PC-3 (cell line): ENCODE measurements at regions not wholly inside any gene's neighbourhood (a gene's known extent, or its start where the extent isn't known, plus 50 kb on each side); places are given as distances from the start of the nearest gene placed in this dataset.
"Not testable (repeated sequence)": the region's sequence is repeated elsewhere in the genome, so short reads cannot be mapped to it uniquely, and the experiment has no call there.

Experiments
- EZH2 ChIP-seq: fragments of 300-600 bp; sonication (generic); IDR thresholded peaks from one replicate; pipeline ENCODE4 v1.6.1; 2017; ENCODE audit warnings: antibody characterized with exemption, mild to moderate bottlenecking, low read length; ENCODE audit not compliant: unreplicated experiment
- TF ChIP-seq, protein P1 (sequence below): fragments of 300-600 bp; sonication (generic); conservative IDR thresholded peaks from 2 replicates; pipeline ENCODE4 v1.5.1; 2017; ENCODE audit warnings: antibody characterized with exemption, low read depth, mild to moderate bottlenecking, low read length

DNA sequence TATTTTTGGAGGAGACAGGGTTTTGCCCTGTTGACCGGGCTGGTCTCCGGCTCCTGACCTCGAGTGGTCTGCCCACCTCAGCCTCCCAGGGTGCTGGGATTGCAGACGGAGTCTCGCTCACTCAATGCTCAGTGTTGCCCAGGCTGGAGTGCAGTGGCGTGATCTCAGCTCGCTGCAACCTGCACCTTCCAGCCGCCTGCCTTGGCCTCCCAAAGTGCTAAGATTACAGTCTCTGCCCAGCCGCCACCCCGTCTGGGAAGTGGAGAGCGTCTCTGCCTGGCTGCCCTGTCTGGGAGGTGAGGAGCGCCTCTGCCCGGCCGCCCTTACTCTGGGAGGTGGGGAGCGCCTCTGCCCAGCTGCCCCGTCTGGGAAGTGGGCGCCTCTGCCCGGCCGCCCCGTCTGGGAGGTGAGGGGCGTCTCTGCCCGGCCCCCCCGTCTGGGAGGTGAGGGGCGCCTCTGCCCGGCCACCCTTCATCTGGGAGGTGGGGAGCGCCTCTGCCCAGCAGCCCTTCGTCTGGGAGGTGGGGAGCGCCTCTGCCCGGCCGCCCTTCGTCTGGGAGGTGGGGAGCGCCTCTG lies 249.8 kb upstream of the USP15 start:
- TF ChIP-seq EZH2 = not testable (repeated sequence)
- TF ChIP-seq, protein P1, sequence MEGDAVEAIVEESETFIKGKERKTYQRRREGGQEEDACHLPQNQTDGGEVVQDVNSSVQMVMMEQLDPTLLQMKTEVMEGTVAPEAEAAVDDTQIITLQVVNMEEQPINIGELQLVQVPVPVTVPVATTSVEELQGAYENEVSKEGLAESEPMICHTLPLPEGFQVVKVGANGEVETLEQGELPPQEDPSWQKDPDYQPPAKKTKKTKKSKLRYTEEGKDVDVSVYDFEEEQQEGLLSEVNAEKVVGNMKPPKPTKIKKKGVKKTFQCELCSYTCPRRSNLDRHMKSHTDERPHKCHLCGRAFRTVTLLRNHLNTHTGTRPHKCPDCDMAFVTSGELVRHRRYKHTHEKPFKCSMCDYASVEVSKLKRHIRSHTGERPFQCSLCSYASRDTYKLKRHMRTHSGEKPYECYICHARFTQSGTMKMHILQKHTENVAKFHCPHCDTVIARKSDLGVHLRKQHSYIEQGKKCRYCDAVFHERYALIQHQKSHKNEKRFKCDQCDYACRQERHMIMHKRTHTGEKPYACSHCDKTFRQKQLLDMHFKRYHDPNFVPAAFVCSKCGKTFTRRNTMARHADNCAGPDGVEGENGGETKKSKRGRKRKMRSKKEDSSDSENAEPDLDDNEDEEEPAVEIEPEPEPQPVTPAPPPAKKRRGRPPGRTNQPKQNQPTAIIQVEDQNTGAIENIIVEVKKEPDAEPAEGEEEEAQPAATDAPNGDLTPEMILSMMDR = not testable (repeated sequence)
